ENCODE measurements at regions not wholly inside any gene's neighbourhood (a gene's known extent, or its start where the extent isn't known, plus 50 kb on each side); places are given as distances from the start of the nearest gene placed in this dataset.
A peak's percentile ranks its signal among the peaks of the same experiment; 100 is the strongest.

- WGBS, 2 donors, result 24 to 27% methylated on average over 1 of the region's 1 CpG
- DNase-seq, result no peak
- Histone ChIP-seq H3K36me3 (replicated peaks in 1 of 2; ENCODE audit: insufficient read depth in 1 of 2, low read depth in 2 of 2) (no peaks in the 10 kb centered on the region), H3K27me3 (no peaks in the 10 kb centered on the region), H3K27ac (no peak overlapping the region), H3K4me3 (no peak overlapping the region), H3K4me1 (no peaks in the 10 kb centered on the region), H3K9me3 (no peaks in the 10 kb centered on the region)
- no peak for TF ChIP-seq POLR2A (IDR thresholded peaks at IDR 0.05)
- TF ChIP-seq, protein P1, sequence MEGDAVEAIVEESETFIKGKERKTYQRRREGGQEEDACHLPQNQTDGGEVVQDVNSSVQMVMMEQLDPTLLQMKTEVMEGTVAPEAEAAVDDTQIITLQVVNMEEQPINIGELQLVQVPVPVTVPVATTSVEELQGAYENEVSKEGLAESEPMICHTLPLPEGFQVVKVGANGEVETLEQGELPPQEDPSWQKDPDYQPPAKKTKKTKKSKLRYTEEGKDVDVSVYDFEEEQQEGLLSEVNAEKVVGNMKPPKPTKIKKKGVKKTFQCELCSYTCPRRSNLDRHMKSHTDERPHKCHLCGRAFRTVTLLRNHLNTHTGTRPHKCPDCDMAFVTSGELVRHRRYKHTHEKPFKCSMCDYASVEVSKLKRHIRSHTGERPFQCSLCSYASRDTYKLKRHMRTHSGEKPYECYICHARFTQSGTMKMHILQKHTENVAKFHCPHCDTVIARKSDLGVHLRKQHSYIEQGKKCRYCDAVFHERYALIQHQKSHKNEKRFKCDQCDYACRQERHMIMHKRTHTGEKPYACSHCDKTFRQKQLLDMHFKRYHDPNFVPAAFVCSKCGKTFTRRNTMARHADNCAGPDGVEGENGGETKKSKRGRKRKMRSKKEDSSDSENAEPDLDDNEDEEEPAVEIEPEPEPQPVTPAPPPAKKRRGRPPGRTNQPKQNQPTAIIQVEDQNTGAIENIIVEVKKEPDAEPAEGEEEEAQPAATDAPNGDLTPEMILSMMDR (IDR thresholded peaks at IDR 0.05), result no peak
- intact Hi-C loops (cut with DNase I), result no loop called here
- no peak for ATAC-seq
These were observed 390.4 kb upstream of the KCNN2 start for GRCh38 chr5:113971454-113971853.

DNA sequence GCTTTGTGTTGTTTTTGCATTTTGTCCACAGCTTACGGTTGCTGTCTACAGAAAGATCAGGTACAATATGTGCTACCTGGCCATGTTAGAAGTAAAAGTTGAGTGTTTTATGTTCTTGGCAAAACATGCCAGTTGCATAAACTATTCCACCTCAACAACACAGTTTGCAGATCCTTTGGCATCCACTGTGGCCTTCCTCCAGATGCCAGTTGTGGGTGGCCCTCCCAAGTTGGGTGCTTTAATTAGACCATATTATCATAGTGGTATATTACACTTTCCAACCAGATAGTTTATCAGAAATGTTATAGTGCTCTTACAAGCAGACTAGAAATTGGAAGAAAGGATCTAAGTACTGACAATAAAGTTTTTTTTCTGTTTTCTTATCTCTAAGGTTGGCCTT is 386.9 kb upstream of the KCNN2 start:
- TF ChIP-seq, protein P1 (IDR thresholded peaks at IDR 0.05), result no peak
- TF ChIP-seq POLR2A (IDR thresholded peaks at IDR 0.05), result no peak
- Histone ChIP-seq H3K27ac (no peak overlapping the region), H3K4me3 (no peak overlapping the region), H3K4me1 (no peaks in the 10 kb centered on the region), H3K27me3 (no peaks in the 10 kb centered on the region), H3K36me3 (replicated peaks in 1 of 2; ENCODE audit: insufficient read depth in 1 of 2, low read depth in 2 of 2) (no peaks in the 10 kb centered on the region), H3K9me3 (no peaks in the 10 kb centered on the region)
- intact Hi-C loops (cut with DNase I), result no loop called here
- ATAC-seq, result no peak
- DNase-seq, result no peak
- 80 to 89% methylated on average over 1 of the region's 1 CpG for WGBS, 2 donors

DNA sequence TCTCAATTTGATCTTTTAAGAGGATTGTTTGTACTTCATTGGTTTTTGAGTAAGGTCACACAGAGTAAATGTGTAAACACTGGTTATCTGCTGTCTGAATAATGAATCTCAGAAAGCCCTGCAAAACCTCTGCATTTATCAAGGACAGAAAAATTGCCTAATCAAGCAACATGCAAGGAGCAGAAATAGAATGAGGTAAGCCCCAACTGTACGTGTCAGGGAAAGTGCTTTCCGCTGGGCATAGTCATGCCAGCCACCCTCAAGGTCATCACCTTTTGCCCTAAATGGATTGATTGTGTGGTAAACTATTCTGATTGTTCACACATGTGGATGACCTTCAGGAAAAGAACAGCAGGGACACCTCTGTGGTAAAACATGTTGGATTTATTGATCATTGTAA is 376.9 kb upstream of the KCNN2 start:
- WGBS, 2 donors, result 16 to 22% methylated on average over 2 of the region's 2 CpGs
- H3K4me1 ChIP-seq, result peaks cover 5% of the 10 kb centered on the region
- no peaks in the 10 kb centered on the region for H3K9me3 ChIP-seq
- H3K27me3 ChIP-seq, result no peaks in the 10 kb centered on the region
- intact Hi-C loops (cut with DNase I), result no loop called here
- TF ChIP-seq POLR2A (IDR thresholded peaks at IDR 0.05), result no peak
- TF ChIP-seq, protein P1 (IDR thresholded peaks at IDR 0.05), result no peak
- DNase-seq (peak in 3 of 4 donors; percentile 28 to 45 (median 45)), ATAC-seq (peak; percentile 90)
- H3K27ac ChIP-seq, result peak overlapping the region in 3 of 4 donors; percentile 27 to 50 (median 44)
- H3K36me3 ChIP-seq (replicated peaks in 1 of 2; ENCODE audit: insufficient read depth in 1 of 2, low read depth in 2 of 2), result no peaks in the 10 kb centered on the region
- no peak overlapping the region for H3K4me3 ChIP-seq

DNA sequence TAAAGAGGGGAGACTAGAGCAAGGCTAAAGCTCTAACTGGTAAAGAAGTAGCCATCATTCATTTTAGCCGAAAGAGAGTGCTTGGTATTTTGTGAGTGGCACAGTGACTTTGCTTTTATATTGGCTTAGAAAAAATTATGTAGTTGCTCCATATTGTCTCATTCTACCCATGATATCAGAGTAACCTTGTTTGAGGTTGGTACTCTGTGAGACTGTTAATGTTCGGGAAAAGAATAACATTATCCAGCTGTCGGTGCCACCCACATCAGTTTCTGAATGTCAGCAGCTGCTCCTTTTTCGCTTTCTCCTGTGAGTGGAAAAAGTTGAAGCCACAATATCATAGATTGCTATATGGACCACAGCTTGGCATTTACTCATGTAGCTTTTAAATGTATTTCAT is 376.4 kb upstream of the KCNN2 start:
- Histone ChIP-seq H3K4me1 (peaks cover 5% of the 10 kb centered on the region), H3K36me3 (replicated peaks in 1 of 2; ENCODE audit: insufficient read depth in 1 of 2, low read depth in 2 of 2) (no peaks in the 10 kb centered on the region), H3K27me3 (no peaks in the 10 kb centered on the region), H3K4me3 (no peak overlapping the region), H3K27ac (peak overlapping the region in 3 of 4 donors; percentile 27 to 50 (median 44)), H3K9me3 (no peaks in the 10 kb centered on the region)
- no peak for TF ChIP-seq POLR2A (IDR thresholded peaks at IDR 0.05)
- TF ChIP-seq, protein P1 (IDR thresholded peaks at IDR 0.05), result no peak
- WGBS, 2 donors, result 27 to 35% methylated on average over 4 of the region's 4 CpGs
- ATAC-seq, result peak; percentile 74
- intact Hi-C loops (cut with DNase I), result no loop called here
- DNase-seq, result peak in 2 of 4 donors; percentile 25 to 37

GRCh38 chr5:113989278-113989912 is 372.5 kb upstream of the KCNN2 start:
- H3K36me3 ChIP-seq (replicated peaks in 1 of 2; ENCODE audit: insufficient read depth in 1 of 2, low read depth in 2 of 2), result no peaks in the 10 kb centered on the region
- DNase-seq (no peak), ATAC-seq (no peak)
- H3K27ac ChIP-seq, result no peak overlapping the region
- TF ChIP-seq POLR2A (IDR thresholded peaks at IDR 0.05), result no peak
- TF ChIP-seq, protein P1 (IDR thresholded peaks at IDR 0.05), result no peak
- intact Hi-C loops (cut with DNase I), result no loop called here
- H3K4me1 ChIP-seq, result peaks cover 5% of the 10 kb centered on the region
- 89 to 91% methylated on average over 6 of the region's 6 CpGs for WGBS, 2 donors
- H3K9me3 ChIP-seq, result no peaks in the 10 kb centered on the region
- H3K4me3 ChIP-seq, result no peak overlapping the region
- H3K27me3 ChIP-seq, result no peaks in the 10 kb centered on the region
